Fibroblast of skin of abdomen (primary cell): ENCODE measurements at regions not wholly inside any gene's neighbourhood (a gene's known extent, or its start where the extent isn't known, plus 50 kb on each side); places are given as distances from the start of the nearest gene placed in this dataset.

ENCODE experiments used
- DNase-seq: peaks from one replicate; pipeline ENCODE4 v3.0.0-alpha.2; 2013

- no peak for DNase-seq
Measured at GRCh38 chr15:101551696-101552591, 62.4 kb upstream of the PCSK6 start.

DNA sequence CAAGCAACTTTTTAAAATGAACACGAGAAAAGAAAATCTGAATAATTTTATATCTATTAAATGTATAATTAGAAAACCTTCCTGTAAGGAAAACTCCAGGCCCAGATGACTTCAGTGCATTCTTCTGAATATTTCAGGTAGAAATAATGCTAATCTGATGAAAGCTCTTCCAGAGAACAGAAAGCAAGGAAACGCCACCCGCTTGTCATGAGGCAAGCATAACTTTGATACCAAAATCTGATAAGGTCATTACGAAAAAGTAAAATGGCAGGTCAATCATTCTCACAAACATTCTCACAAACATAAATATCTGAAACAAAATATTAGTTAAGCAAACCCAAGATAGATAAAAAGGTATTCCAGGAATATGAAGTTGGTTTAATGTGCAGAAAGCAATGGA, 60.6 kb upstream of the PCSK6 start:
- no peak for DNase-seq

GRCh38 chr15:101549647-101550046, 60.1 kb upstream of the PCSK6 start:
- no peak for DNase-seq

DNA sequence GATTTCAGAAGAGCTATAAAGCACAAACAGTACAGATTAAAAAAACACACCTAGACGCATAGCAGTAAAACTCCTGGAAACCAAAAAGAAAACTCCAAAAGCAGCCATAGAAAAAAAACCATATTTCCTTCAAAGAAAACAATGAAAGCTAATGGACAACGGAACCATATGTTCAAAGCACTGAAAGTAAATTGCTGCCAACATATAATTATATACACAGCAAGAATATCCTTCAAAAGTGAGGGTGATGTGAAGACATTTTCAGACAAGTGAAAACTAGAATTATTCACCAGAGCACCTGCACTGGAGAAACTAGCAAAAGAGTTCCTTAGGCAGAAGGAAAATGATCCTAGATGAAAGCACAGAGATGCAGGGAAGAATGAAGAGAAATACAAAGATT, 58.2 kb upstream of the PCSK6 start:
- no peak for DNase-seq

GRCh38 chr15:101545548-101546505, 56.3 kb upstream of the PCSK6 start:
- DNase-seq: no peak

- no peak for DNase-seq
Measured at GRCh38 chr15:101544613-101544945, 55.1 kb upstream of the PCSK6 start.

- no peak for DNase-seq
Measured at GRCh38 chr15:101543926-101544612, 54.6 kb upstream of the PCSK6 start.

- DNase-seq: no peak
Measured at GRCh38 chr15:101543431-101543830, 53.9 kb upstream of the PCSK6 start.

GRCh38 chr15:101543026-101543390, 53.5 kb upstream of the PCSK6 start:
- no peak for DNase-seq

- no peak for DNase-seq
Measured at GRCh38 chr15:101542306-101543025, 53.0 kb upstream of the PCSK6 start.

DNA sequence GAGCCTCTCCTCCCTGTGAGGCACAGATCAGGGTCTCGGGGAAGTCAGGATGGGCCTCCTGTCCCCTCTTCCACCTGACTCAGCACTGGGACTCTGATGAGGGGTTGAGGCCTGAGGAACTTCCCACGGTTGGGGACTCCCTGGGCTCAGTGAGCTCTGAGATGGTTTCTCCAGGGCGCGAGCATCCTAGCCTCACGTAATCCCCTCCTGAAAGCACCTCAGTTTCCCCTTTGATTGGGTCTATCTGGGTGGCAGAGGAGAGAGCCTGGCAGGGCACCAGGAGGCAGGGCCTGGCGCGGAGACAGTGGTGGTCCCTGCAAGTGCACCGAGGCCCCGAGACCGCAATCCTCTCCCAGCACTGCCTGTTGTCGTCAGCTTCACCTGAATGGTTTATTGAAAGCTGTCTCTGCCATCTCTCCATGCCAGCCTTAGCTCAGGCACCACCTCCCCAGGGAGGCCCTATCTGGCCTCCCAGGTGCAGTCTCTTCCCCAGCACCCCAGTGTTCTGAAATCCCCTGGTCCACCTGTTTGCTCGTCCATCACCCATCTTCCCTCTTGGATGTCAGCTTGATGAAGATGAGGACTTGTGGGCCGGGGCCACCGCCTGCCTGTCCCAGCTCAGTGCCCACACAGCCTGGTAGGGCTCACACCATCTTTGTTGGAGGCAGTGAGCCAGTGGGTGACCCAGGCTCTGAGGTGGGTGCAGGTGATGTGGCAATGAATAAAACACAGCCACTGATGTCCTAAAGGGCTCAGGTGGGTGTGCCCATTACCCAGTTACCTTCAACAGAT, 52.2 kb upstream of the PCSK6 start:
- DNase-seq: no peak

DNA sequence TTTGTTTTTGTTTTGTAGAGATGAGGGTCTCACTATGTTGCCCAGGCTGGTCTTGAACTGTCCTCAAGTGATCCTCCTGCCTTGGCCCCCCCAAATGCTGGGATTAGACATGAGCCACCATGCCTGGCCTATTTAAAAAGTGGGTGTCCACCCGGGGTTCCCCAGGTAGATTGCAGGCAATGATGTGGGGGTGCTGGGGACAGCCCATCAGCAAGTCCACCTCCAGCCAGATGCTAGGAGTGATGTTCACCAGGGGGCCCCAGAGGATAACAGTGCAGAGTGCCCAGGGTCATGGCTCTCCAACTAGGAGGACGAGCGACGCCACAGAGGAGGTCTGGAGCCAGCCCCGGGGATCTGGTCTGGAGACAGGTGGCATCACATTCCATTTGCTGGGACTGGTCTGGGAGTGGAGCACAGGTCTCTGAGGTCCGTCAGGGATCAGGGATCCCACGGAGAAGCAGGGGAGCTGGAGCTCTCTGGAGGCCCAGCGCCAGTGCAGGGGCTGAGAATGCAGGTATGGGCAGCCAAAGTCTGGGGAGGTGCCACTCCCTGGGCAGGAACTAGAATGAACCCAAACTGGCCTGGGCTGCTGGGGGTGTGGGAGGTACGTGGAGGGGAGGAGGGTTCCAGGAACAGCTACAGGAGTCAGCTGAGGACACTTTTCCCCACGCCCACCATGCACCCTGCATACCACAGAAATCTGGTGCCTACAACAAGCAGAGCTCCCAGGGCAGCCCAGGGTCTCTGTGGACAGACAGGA, 51.2 kb upstream of the PCSK6 start:
- DNase-seq: no peak

- no peak for DNase-seq
Measured at GRCh38 chr15:101539930-101540329, 50.4 kb upstream of the PCSK6 start.

GRCh38 chr15:101539492-101539891, 50.0 kb upstream of the PCSK6 start:
- no peak for DNase-seq
